Tibial artery (tissue), 4 donors: ENCODE measurements at regions not wholly inside any gene's neighbourhood (a gene's known extent, or its start where the extent isn't known, plus 50 kb on each side); places are given as distances from the start of the nearest gene placed in this dataset.

Experiments used
- DNase-seq, 2 donors: peaks; one replicate each; pipeline ENCODE4 v3.0.0-alpha.2; 2019
- H3K27ac ChIP-seq, 2 donors: fragments of 200-600 bp; sonication (generic) in 1 of 2; 1 replicate in 1 of 2; 2 replicates in 1 of 2; pipeline ENCODE4 v1.5.1; 2018 to 2019; ENCODE audit warnings: mild to moderate bottlenecking in 1 of 2
- H3K27me3 ChIP-seq, 2 donors: fragments of 200-600 bp; sonication (generic) in 1 of 2; one replicate each; pipeline versions ENCODE4 v1.5.1 to v1.6.0; 2016 to 2019
- H3K36me3 ChIP-seq, 3 donors: fragments of 200-600 bp; sonication (generic) in 2 of 3; one replicate each; pipeline ENCODE4 v1.5.1; 2016 to 2019; ENCODE audit warnings: mild to moderate bottlenecking in 2 of 3
- H3K4me1 ChIP-seq, 4 donors: fragments of 200-600 bp; sonication (generic) in 2 of 4; 1 replicate in 3 of 4; 2 replicates in 1 of 4; pipeline ENCODE4 v1.5.1; 2016 to 2019
- H3K4me3 ChIP-seq, 2 donors: fragments of 200-600 bp; sonication (generic) in 1 of 2; 1 replicate in 1 of 2; 2 replicates in 1 of 2; pipeline ENCODE4 v1.5.1; 2018 to 2019; ENCODE audit warnings: mild to moderate bottlenecking in 2 of 2
- H3K9me3 ChIP-seq, 3 donors: fragments of 200-600 bp; sonication (generic) in 1 of 3; one replicate each; pipeline ENCODE4 v1.5.1; 2016 to 2019
- CTCF ChIP-seq, 2 experiments: fragments of 200-600 bp in 1 of 2; fragments of 450-650 bp in 1 of 2; IDR thresholded peaks; one replicate each; pipeline ENCODE4 v1.5.1; 2017 to 2019; ENCODE audit warnings: antibody characterized with exemption in 2 of 2, mild to moderate bottlenecking in 1 of 2, moderate library complexity in 1 of 2
- intact Hi-C: fragments of 100-400 bp; cut with DNase I; formaldehyde crosslinking; loops from one replicate; pipeline ENCODE4 v1.15.0; 2023; ENCODE audit warnings: low total_unique reads

- Histone ChIP-seq H3K27ac (no peak overlapping the region), H3K36me3 (no peaks in the 10 kb centered on the region), H3K4me3 (no peak overlapping the region), H3K27me3 (no peaks in the 10 kb centered on the region), H3K9me3 (no peaks in the 10 kb centered on the region), H3K4me1 (no peaks in the 10 kb centered on the region)
- DNase-seq: no peak
- TF ChIP-seq CTCF (IDR thresholded peaks at IDR 0.05): no peak
- intact Hi-C loops: no loop called here
Measured at GRCh38 chr7:118072893-118073674, 110.9 kb upstream of the LSM8 start.

GRCh38 chr7:118075936-118076335 lies 108.0 kb upstream of the LSM8 start:
- DNase-seq: no peak
- H3K9me3 ChIP-seq: no peaks in the 10 kb centered on the region
- TF ChIP-seq CTCF (IDR thresholded peaks at IDR 0.05): no peak
- H3K27ac ChIP-seq: no peak overlapping the region
- no peak overlapping the region for H3K4me3 ChIP-seq
- no peaks in the 10 kb centered on the region for H3K36me3 ChIP-seq
- intact Hi-C loops: no loop called here
- no peaks in the 10 kb centered on the region for H3K4me1 ChIP-seq
- H3K27me3 ChIP-seq: no peaks in the 10 kb centered on the region

GRCh38 chr7:118076564-118076963 lies 107.4 kb upstream of the LSM8 start:
- no peak for TF ChIP-seq CTCF (IDR thresholded peaks at IDR 0.05)
- Histone ChIP-seq H3K4me1 (no peaks in the 10 kb centered on the region), H3K36me3 (no peaks in the 10 kb centered on the region), H3K27me3 (no peaks in the 10 kb centered on the region), H3K27ac (no peak overlapping the region), H3K4me3 (no peak overlapping the region), H3K9me3 (no peaks in the 10 kb centered on the region)
- intact Hi-C loops: no loop called here
- DNase-seq: no peak

- H3K4me1 ChIP-seq: no peaks in the 10 kb centered on the region
- TF ChIP-seq CTCF (IDR thresholded peaks at IDR 0.05): no peak
Measured at GRCh38 chr7:118078015-118078414, 105.9 kb upstream of the LSM8 start.

GRCh38 chr7:118079369-118079768 lies 104.6 kb upstream of the LSM8 start:
- DNase-seq: no peak
- H3K4me1 ChIP-seq: no peaks in the 10 kb centered on the region
- no peaks in the 10 kb centered on the region for H3K36me3 ChIP-seq
- no peak for TF ChIP-seq CTCF (IDR thresholded peaks at IDR 0.05)
- H3K27me3 ChIP-seq: no peaks in the 10 kb centered on the region
- intact Hi-C loops: no loop called here
- no peak overlapping the region for H3K27ac ChIP-seq
- no peaks in the 10 kb centered on the region for H3K9me3 ChIP-seq
- no peak overlapping the region for H3K4me3 ChIP-seq

More at GRCh38 chr7:118078015-118078414, 105.9 kb upstream of the LSM8 start:
- intact Hi-C loops: no loop called here
- no peaks in the 10 kb centered on the region for H3K36me3 ChIP-seq
- H3K9me3 ChIP-seq: no peaks in the 10 kb centered on the region
- H3K27ac ChIP-seq: no peak overlapping the region
- H3K4me3 ChIP-seq: no peak overlapping the region
- no peak for DNase-seq
- H3K27me3 ChIP-seq: no peaks in the 10 kb centered on the region
